Prostate gland (tissue), 2 donors: ENCODE measurements at regions not wholly inside any gene's neighbourhood (a gene's known extent, or its start where the extent isn't known, plus 50 kb on each side); places are given as distances from the start of the nearest gene placed in this dataset.

Experiments
- POLR2A ChIP-seq: fragments of 450-650 bp; IDR thresholded peaks from one replicate; pipeline ENCODE4 v1.6.1; 2016; ENCODE audit warnings: antibody characterized with exemption, mild to moderate bottlenecking
- POLR2AphosphoS5 ChIP-seq: sonication (generic); formaldehyde crosslinking; IDR thresholded peaks from one replicate; pipeline ENCODE4 v1.6.1; 2017; ENCODE audit warnings: antibody characterized with exemption
- TF ChIP-seq, protein P1 (sequence below), 4 experiments: fragments of 200-600 bp in 2 of 4; fragments of 450-650 bp in 2 of 4; sonication (generic) in 2 of 4; IDR thresholded peaks; 1 replicate in 3 of 4; 2 replicates in 1 of 4; pipeline ENCODE4 v1.5.1; 2016 to 2019; ENCODE audit warnings: antibody characterized with exemption in 4 of 4, mild to moderate bottlenecking in 2 of 4, moderate library complexity in 2 of 4

GRCh38 chr20:8940326-8940725, 128.6 kb upstream of the PLCB4 start:
- TF ChIP-seq, protein P1, sequence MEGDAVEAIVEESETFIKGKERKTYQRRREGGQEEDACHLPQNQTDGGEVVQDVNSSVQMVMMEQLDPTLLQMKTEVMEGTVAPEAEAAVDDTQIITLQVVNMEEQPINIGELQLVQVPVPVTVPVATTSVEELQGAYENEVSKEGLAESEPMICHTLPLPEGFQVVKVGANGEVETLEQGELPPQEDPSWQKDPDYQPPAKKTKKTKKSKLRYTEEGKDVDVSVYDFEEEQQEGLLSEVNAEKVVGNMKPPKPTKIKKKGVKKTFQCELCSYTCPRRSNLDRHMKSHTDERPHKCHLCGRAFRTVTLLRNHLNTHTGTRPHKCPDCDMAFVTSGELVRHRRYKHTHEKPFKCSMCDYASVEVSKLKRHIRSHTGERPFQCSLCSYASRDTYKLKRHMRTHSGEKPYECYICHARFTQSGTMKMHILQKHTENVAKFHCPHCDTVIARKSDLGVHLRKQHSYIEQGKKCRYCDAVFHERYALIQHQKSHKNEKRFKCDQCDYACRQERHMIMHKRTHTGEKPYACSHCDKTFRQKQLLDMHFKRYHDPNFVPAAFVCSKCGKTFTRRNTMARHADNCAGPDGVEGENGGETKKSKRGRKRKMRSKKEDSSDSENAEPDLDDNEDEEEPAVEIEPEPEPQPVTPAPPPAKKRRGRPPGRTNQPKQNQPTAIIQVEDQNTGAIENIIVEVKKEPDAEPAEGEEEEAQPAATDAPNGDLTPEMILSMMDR (IDR thresholded peaks at IDR 0.05) = no peak
- no peak for TF ChIP-seq POLR2AphosphoS5
- TF ChIP-seq POLR2A = no peak
